ENCODE measurements at regions not wholly inside any gene's neighbourhood (a gene's known extent, or its start where the extent isn't known, plus 50 kb on each side); places are given as distances from the start of the nearest gene placed in this dataset.
A peak's percentile ranks its signal among the peaks of the same experiment; 100 is the strongest.
"Not testable (repeated sequence)": the region's sequence is repeated elsewhere in the genome, so short reads cannot be mapped to it uniquely, and the experiment has no call there.

- not testable (repeated sequence) for DNase-seq (ENCODE audit: low spot score)
Measured at GRCh38 chr3:130151555-130151954, 69.9 kb downstream of the ALG1L2 start.

- DNase-seq (ENCODE audit: low spot score): not testable (repeated sequence)
Measured at GRCh38 chr3:130153247-130153646, 71.6 kb downstream of the ALG1L2 start.

- not testable (repeated sequence) for DNase-seq (ENCODE audit: low spot score)
Measured at GRCh38 chr3:130155464-130155863, 73.8 kb downstream of the ALG1L2 start.

- DNase-seq (ENCODE audit: low spot score): not testable (repeated sequence)
Measured at GRCh38 chr3:130166856-130167255, 85.2 kb downstream of the ALG1L2 start.

- not testable (repeated sequence) for DNase-seq (ENCODE audit: low spot score)
Measured at GRCh38 chr3:130175195-130175594, 93.6 kb downstream of the ALG1L2 start.

- not testable (repeated sequence) for DNase-seq (ENCODE audit: low spot score)
Measured at GRCh38 chr3:130176476-130177256, 95.0 kb downstream of the ALG1L2 start.

- DNase-seq (ENCODE audit: low spot score): peak; percentile 62
Measured at GRCh38 chr3:130178835-130179234, 97.2 kb downstream of the ALG1L2 start.

- peak; percentile 63 for DNase-seq (ENCODE audit: low spot score)
Measured at GRCh38 chr3:130179353-130179970, 97.8 kb downstream of the ALG1L2 start.

- not testable (repeated sequence) for DNase-seq (ENCODE audit: low spot score)
Measured at GRCh38 chr3:130182475-130182874, 100.8 kb downstream of the ALG1L2 start.

- DNase-seq (ENCODE audit: low spot score): not testable (repeated sequence)
Measured at GRCh38 chr3:130183689-130184088, 102.1 kb downstream of the ALG1L2 start.

GRCh38 chr3:130184152-130185024 is 102.8 kb downstream of the ALG1L2 start:
- DNase-seq (ENCODE audit: low spot score): not testable (repeated sequence)

- not testable (repeated sequence) for DNase-seq (ENCODE audit: low spot score)
Measured at GRCh38 chr3:130201272-130201671, 119.6 kb downstream of the ALG1L2 start.

GRCh38 chr3:130203633-130204032 is 122.0 kb downstream of the ALG1L2 start:
- not testable (repeated sequence) for DNase-seq (ENCODE audit: low spot score)

GRCh38 chr3:130227540-130227939 is 117.9 kb upstream of the COL6A5 start:
- no peak for DNase-seq (ENCODE audit: low spot score)

GRCh38 chr3:130242850-130243569 is 102.5 kb upstream of the COL6A5 start:
- DNase-seq (ENCODE audit: low spot score): no peak

- no peak for DNase-seq (ENCODE audit: low spot score)
Measured at GRCh38 chr3:130243808-130244207, 101.7 kb upstream of the COL6A5 start.

- no peak for DNase-seq (ENCODE audit: low spot score)
Measured at GRCh38 chr3:130250982-130251381, 94.5 kb upstream of the COL6A5 start.

- DNase-seq (ENCODE audit: low spot score): no peak
Measured at GRCh38 chr3:130255442-130255841, 90.0 kb upstream of the COL6A5 start.

GRCh38 chr3:130256821-130257340 is 88.6 kb upstream of the COL6A5 start:
- DNase-seq (ENCODE audit: low spot score): no peak

GRCh38 chr3:130258532-130258952 is 86.9 kb upstream of the COL6A5 start:
- no peak for DNase-seq (ENCODE audit: low spot score)

- no peak for DNase-seq (ENCODE audit: low spot score)
Measured at GRCh38 chr3:130259166-130259874, 86.2 kb upstream of the COL6A5 start.

Measured in activated CD4-positive, alpha-beta T cell treated with anti-CD3 and anti-CD28 coated beads, Interleukin-2, Interleukin-4, amounts not matched to agents 100 ng/mL and 50 ng/mL, durations not matched to agents 16 hours and 8 hours (primary cell).